Neural progenitor cell (in vitro differentiated cells): ENCODE measurements at regions not wholly inside any gene's neighbourhood (a gene's known extent, or its start where the extent isn't known, plus 50 kb on each side); places are given as distances from the start of the nearest gene placed in this dataset.

Source experiments
- CTCF ChIP-seq: fragments of 200-600 bp; sonication (generic); IDR thresholded peaks from 2 replicates; pipeline ENCODE4 v1.5.1; 2017; ENCODE audit warnings: antibody characterized with exemption, mild to moderate bottlenecking
- EZH2phosphoT487 ChIP-seq: fragments of 200-600 bp; sonication (generic); IDR thresholded peaks from 2 replicates; pipeline ENCODE4 v1.6.1; 2017; ENCODE audit warnings: antibody characterized with exemption

DNA sequence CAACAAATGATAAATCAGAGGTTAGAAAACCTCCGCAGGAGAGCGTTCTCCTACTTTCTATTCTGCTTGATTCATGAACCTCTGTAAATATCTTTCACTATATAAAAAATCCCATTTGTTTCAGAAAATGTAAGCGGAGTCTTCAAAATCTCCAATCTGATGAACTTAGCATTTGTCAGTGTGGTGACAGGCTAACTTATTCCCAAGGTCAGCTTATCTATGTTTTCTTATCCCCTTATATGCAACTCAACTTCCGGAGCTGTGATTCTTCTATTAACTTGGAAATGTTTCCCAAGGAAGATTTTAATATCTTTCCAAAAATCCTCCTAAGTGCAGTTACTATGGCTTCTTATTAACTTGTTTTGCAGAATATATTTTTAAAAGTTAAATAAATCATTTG is 87.5 kb upstream of the C1QTNF7 start:
- no peak for TF ChIP-seq CTCF
- TF ChIP-seq EZH2phosphoT487: no peak
